Erythroblast (primary cell): ENCODE measurements at regions not wholly inside any gene's neighbourhood (a gene's known extent, or its start where the extent isn't known, plus 50 kb on each side); places are given as distances from the start of the nearest gene placed in this dataset.

ENCODE experiments used
- GATA1 ChIP-seq: IDR thresholded peaks from 2 replicates; pipeline ENCODE4 v1.6.1; 2011; ENCODE audit warnings: low read depth, mild to moderate bottlenecking, control low read depth, low read length, moderate library complexity
- POLR2A ChIP-seq: IDR thresholded peaks from 2 replicates; pipeline ENCODE4 v1.6.1; 2011; ENCODE audit warnings: mild to moderate bottlenecking, low read length

DNA sequence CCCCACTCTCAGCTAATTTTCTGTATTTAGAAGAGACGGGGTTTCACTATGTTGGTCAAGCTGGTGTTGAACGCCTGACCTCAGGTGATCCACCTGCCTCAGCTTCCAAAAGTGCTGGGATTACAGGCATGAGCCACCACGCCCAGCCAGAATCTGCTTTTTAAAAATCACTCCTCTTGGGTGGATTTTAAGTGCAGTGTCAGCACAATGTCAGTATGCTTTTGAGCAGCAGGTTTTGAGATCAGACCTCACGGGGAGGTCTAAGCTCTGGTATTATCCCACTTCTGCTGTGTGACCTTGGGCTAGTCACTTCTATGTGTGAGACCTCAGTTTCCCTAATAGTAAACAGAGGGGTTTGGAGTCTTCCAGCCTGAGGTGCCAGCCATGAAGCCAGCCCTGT is 51.8 kb upstream of the GSC start:
- no peak for TF ChIP-seq POLR2A
- no peak for TF ChIP-seq GATA1
